ENCODE measurements at regions not wholly inside any gene's neighbourhood (a gene's known extent, or its start where the extent isn't known, plus 50 kb on each side); places are given as distances from the start of the nearest gene placed in this dataset.
A peak's percentile ranks its signal among the peaks of the same experiment; 100 is the strongest.
"Not testable (repeated sequence)": the region's sequence is repeated elsewhere in the genome, so short reads cannot be mapped to it uniquely, and the experiment has no call there.

- no peak for DNase-seq
Measured at GRCh38 chrX:9271789-9272525, 192.9 kb upstream of the TBL1X start.

- no peak for DNase-seq
Measured at GRCh38 chrX:9273744-9274143, 191.1 kb upstream of the TBL1X start.

DNA sequence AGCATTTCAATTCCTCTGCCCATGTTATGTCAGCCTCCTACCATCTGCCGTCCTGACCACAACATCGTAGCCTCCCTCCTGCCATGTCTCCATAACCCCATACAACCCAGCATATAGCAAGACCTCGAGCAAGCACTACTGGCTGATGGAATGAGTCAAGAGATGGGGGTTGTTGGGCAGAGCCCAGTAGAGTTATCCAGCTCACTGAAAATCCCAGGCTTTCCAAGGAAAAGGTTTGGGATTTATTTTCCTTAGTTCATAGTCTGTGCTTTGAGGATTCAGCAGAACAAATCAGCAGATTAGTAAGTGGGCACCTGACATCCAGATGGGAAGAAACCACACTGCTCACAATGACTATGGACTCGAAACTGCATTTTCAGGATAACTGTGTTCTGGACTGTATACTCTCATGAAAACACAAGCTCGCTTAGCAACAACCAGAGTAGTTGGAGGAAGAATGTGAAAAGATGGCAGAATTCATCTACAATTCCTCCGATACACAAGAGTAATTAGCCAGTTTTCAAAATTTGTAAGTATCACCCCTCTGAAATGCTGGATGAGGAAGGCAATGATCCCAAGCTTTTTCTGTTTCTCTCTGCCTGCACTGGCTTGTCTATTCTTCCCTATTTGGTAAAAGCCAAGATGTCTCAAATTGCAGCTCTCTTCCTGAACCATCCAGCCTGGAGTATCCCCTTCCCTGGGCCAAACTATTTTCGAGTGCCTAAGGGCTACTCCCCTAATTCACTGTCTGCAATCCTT, 186.2 kb upstream of the TBL1X start:
- DNase-seq: no peak

DNA sequence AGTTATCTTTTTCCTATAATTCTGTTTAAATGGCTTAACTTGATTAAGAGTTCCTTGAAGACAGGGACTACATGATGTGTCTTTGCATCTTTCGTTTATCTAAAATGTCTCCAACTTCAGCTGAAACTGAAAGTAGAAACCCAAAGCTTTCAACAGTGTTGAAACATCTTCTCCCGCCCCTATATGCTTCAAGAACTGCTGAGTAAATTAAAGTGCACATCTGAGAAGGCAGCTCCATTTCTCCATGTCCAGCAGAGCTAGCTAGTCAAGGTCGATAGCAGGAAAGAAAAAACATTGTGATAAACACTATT, 185.7 kb upstream of the TBL1X start:
- DNase-seq: no peak

- DNase-seq: no peak
Measured at GRCh38 chrX:9280831-9281230, 184.0 kb upstream of the TBL1X start.

GRCh38 chrX:9282325-9282724, 182.5 kb upstream of the TBL1X start:
- DNase-seq: no peak

GRCh38 chrX:9285342-9285771, 179.5 kb upstream of the TBL1X start:
- DNase-seq: peak; percentile 7

DNA sequence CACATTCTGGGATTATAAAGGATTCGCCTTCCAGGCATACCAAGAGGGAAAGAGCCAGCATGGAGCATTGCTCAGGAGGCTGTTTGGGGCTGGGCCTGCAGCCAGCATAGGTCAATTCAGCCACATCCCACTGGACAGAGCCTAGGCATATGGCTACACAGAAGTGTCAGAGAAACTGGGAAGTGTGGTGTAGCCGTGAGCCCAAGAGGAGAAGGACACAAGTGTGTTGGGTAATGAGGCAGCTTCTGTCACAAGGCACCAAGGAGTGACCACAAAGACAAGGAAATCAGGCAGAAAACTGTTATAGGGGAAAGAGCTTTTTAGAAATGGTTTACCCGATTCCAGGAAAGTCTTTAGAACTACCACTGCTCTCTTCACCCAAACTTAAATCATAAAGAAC, 178.6 kb upstream of the TBL1X start:
- DNase-seq: no peak

DNA sequence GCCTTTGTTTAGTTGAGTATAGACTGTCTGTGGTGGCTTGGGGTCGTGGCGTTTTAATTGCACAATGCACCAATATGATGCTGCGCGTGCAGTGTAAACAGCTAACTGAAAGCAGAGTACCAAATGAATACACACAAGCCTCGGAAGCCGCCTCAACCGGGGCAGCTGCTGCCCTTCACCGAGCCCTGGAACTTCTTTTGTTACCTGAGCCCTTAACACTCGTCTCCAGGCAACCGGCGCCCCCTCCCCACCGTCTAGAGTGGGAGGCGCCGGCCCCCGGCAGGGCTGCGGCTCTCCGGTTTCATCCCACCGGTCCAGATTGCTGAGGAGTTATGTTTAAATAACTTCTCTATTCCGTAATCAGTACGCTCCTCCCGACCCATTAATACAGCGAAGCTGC, 173.2 kb upstream of the TBL1X start:
- no peak for DNase-seq

GRCh38 chrX:9293051-9293496, 171.8 kb upstream of the TBL1X start:
- no peak for DNase-seq

- DNase-seq: no peak
Measured at GRCh38 chrX:9293903-9294302, 171.0 kb upstream of the TBL1X start.

- no peak for DNase-seq
Measured at GRCh38 chrX:9295551-9295950, 169.3 kb upstream of the TBL1X start.

GRCh38 chrX:9298221-9298620, 166.6 kb upstream of the TBL1X start:
- DNase-seq: no peak

DNA sequence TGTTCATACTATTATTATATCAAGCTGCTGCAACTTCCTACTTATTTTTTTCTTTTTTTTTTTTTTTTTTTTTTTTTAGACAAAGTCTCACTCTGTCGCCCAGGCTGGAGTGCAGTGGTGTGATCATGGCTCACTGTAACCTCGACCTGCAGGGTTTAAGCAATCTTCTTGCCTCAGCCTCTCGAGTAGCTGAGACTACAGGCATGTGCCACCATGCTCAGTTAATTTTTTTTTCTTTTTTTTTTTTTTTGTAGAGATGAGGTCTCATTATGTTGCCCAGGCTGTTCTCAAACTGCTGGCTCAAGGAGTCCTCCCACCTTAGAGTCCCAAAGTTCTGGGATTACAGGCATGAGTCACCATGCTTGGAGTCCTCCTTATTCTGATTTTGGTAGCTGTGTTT, 165.2 kb upstream of the TBL1X start:
- not testable (repeated sequence) for DNase-seq

DNA sequence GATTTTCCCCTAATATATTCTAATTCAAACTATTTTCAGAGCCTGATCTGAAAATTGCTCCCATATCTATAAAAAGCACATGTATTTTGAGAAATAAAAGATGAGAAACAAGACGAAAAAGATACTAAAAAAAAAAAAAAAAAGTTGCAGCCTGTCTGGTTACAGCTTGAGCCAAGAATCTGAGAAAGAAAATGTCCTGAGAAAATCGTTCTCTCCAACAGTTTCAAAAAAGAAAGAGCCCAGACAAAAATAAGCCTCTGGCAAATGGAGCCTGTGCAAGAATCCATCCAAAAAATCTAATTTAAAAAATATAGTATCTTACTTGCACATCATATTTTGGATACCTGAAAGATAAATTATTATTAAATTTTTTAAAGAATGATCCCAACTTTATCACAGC, 163.0 kb upstream of the TBL1X start:
- DNase-seq: no peak

DNA sequence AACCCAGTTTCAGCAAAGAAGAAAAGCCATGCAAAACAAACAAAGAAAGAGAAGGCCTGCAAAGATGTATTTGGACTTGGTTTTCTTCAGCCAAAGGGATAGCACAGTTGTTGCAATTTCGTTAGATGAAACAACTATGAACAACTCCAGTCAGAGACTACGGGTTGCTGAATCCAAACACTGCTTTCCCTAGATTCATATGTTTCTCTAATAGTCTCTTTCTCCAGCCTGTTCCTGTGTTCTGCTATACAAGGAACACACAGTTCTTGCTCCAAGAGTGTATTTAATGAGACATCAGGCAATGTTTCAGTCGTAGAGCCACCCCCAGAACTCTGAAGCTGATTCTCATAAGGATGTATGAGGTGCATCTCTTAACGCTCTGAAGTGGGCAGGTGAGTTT, 162.5 kb upstream of the TBL1X start:
- DNase-seq: no peak

DNA sequence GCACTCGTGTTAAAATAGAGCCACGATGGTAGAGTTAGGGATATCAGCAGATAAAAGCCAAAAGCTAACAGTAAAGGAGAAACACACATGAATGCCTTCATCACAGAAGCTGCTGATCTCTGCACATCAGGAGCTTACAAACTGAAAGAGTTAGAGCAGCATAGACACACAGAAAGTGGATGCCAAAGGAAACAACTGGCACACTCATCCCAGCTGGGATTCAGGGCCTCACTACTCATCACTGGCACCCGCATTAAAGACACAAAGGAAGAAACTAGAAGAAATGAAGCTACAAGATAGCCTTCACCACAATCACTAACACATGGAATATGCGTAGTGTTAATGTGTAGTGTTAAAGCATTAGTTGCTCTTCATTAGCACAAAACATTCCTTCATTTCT, 156.4 kb upstream of the TBL1X start:
- DNase-seq: no peak

- no peak for DNase-seq
Measured at GRCh38 chrX:9310616-9311015, 154.2 kb upstream of the TBL1X start.

- no peak for DNase-seq
Measured at GRCh38 chrX:9311421-9312160, 153.3 kb upstream of the TBL1X start.

- DNase-seq: peak; percentile 57
Measured at GRCh38 chrX:9312922-9313867, 151.7 kb upstream of the TBL1X start.

DNA sequence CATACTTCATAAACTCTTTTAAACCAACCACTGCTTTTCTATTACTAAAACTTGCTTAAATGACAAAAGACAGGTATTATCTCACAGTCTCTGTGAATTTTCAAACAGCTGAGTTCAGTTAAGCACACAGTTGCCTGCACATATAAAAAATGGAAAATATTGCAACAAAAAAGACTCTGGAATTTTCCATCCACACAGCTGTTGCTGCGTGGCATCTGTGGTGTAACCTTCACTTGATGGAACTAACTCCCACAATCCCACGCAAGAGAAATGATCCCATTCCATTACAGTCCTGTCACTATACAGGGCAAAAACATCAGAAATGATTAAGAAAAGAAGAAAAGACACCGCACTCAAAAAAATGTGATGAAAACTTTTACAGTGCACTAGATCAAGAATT, 149.8 kb upstream of the TBL1X start:
- no peak for DNase-seq

DNA sequence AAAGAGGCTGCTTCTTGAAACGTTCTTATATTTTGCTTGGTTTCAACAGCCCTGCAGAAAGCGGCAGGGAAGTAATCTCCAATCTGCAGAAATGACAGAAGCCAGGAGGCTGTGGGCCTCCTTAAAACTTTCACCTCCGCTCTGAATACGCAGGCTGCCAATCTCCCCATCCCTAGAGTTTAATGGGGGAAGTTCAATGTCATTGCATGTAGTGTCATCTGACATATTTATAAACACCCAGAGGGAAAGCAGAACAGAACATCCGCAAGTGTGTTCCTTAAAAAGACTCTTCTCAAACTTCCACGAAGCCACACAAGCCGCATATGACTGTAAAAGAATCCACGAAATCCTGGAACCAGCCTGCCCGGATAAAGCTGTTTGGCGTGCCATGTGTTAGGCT, 148.8 kb upstream of the TBL1X start:
- DNase-seq: no peak

DNA sequence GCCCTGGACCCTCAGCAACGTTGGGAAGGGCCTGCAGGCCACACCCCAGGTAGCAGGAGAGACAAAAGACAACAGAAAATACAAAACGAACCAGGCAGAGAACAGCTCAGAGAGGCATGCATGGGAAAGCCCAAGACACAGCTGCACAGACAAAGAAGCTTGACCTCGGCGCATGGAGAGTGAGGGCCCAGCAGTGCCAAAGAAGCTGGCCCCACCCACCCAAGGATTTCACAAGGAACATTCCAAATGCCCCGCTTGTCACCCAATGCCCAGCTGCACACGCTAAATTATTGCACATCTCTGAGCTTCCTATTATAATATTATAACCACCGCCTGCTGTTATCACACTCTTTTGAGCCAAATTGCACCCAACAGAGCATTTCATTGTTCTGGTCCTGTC, 147.7 kb upstream of the TBL1X start:
- no peak for DNase-seq
